H1 (cell line): ENCODE measurements at regions not wholly inside any gene's neighbourhood (a gene's known extent, or its start where the extent isn't known, plus 50 kb on each side); places are given as distances from the start of the nearest gene placed in this dataset.

Source experiments
- CTCF ChIA-PET: fragments of 300-600 bp; sonication (Branson Sonifier 250); formaldehyde crosslinking; loops from one replicate; lab custom pipeline; 2021; ENCODE audit not compliant: partially characterized antibody; lab: Charles Lee
- POLR2A ChIA-PET: fragments of 300-600 bp; sonication (Branson Sonifier 250); formaldehyde crosslinking; loops from one replicate; lab custom pipeline; 2021; ENCODE audit warnings: inconsistent platforms; ENCODE audit not compliant: partially characterized antibody; lab: Charles Lee
- DNase-seq, 2 experiments: peaks; one replicate each; pipeline versions ENCODE4 v3.0.0 to v3.0.0-alpha.2; 2010 to 2022; ENCODE audit warnings: low spot score in 2 of 2, low read depth in 1 of 2, mixed read lengths in 1 of 2
- FAIRE-seq: peaks from 2 replicates; lab custom pipeline; 2011; peaks lifted over from hg19 to GRCh38; lab: Jason Lieb, UNC
- H2AFZ ChIP-seq: 2 replicates; pipeline ENCODE4 v1.8.1; 2012; ENCODE audit warnings: low read length, inconsistent platforms
- H2AK5ac ChIP-seq: 2 replicates; pipeline ENCODE4 v1.6.1; 2013; ENCODE audit warnings: low read depth, low read length
- H2BK120ac ChIP-seq: replicated peaks from 2 replicates; pipeline ENCODE3; 2013; ENCODE audit warnings: low read depth, low read length, inconsistent platforms
- H2BK12ac ChIP-seq: 2 replicates; pipeline ENCODE4 v1.6.1; 2013; ENCODE audit warnings: low read depth, low read length
- H2BK15ac ChIP-seq: 2 replicates; pipeline ENCODE4 v1.6.1; 2013; ENCODE audit warnings: low read length
- H2BK20ac ChIP-seq: 2 replicates; pipeline ENCODE4 v1.6.1; 2013; ENCODE audit warnings: low read length
- H2BK5ac ChIP-seq: 2 replicates; pipeline ENCODE4 v1.6.1; 2013; ENCODE audit warnings: low read depth, low read length
- H3K14ac ChIP-seq: 2 replicates; pipeline ENCODE4 v1.6.1; 2013; ENCODE audit warnings: inconsistent platforms; ENCODE audit not compliant: insufficient read length
- H3K18ac ChIP-seq: 2 replicates; pipeline ENCODE4 v1.6.1; 2013; ENCODE audit warnings: low read length; ENCODE audit errors: extremely low read depth
- H3K23ac ChIP-seq: 2 replicates; pipeline ENCODE4 v1.6.1; 2013; ENCODE audit warnings: inconsistent platforms; ENCODE audit not compliant: insufficient read length
- H3K23me2 ChIP-seq: 2 replicates; pipeline ENCODE4 v1.6.1; 2013; ENCODE audit warnings: low read depth, low read length
- H3K27ac ChIP-seq: 2 replicates; pipeline ENCODE4 v1.6.1; 2011; ENCODE audit warnings: low read depth, low read length, inconsistent platforms
- H3K27me3 ChIP-seq, 4 experiments: replicated peaks in 1 of 4; 1 replicate in 1 of 4; 2 replicates in 3 of 4; pipeline versions ENCODE4 v1.6.1 to v1.8.1; 2011 to 2013; ENCODE audit warnings: low read length in 3 of 4, mild to moderate bottlenecking in 3 of 4, inconsistent platforms in 2 of 4, mixed read lengths in 2 of 4, moderate library complexity in 1 of 4; ENCODE audit not compliant: control insufficient read depth in 3 of 4, insufficient read depth in 3 of 4; ENCODE audit errors: extremely low read depth in 1 of 4
- H3K36me3 ChIP-seq, 4 experiments: 2 replicates each; pipeline versions ENCODE4 v1.6.1 to v1.8.1; 2011 to 2013; ENCODE audit warnings: mild to moderate bottlenecking in 4 of 4, low read length in 3 of 4, moderate library complexity in 2 of 4, control low read depth in 1 of 4, inconsistent platforms in 1 of 4; ENCODE audit not compliant: insufficient read depth in 4 of 4, control insufficient read depth in 2 of 4
- H3K4ac ChIP-seq: replicated peaks from 2 replicates; pipeline ENCODE3; 2013; ENCODE audit warnings: low read length, low read depth, mixed read lengths, inconsistent platforms; ENCODE audit not compliant: insufficient read length
- H3K4me1 ChIP-seq, 4 experiments: replicated peaks in 1 of 4; 1 replicate in 1 of 4; 2 replicates in 3 of 4; pipeline versions ENCODE4 v1.6.1 to v1.8.1; 2011 to 2013; ENCODE audit warnings: low read length in 3 of 4, inconsistent platforms in 2 of 4, mixed read lengths in 1 of 4; ENCODE audit not compliant: insufficient read depth in 4 of 4, control insufficient read depth in 3 of 4
- H3K4me2 ChIP-seq, 2 experiments: 2 replicates each; pipeline versions ENCODE4 v1.6.1 to v1.8.1; 2011 to 2013; ENCODE audit warnings: low read depth in 2 of 2, low read length in 2 of 2, control low read depth in 1 of 2, inconsistent platforms in 1 of 2, mild to moderate bottlenecking in 1 of 2; ENCODE audit not compliant: insufficient read depth in 1 of 2
- H3K4me3 ChIP-seq, 4 experiments: fragments of 200-600, 300-600 bp in 1 of 4; sonication (generic), shearing (Covaris generic), sonication (Bioruptor Twin) in 1 of 4; 2 replicates each; pipeline versions ENCODE4 v1.5.1 to v1.8.1; 2011 to 2016; ENCODE audit warnings: low read length in 4 of 4, low read depth in 3 of 4, control low read depth in 2 of 4, inconsistent platforms in 2 of 4, mild to moderate bottlenecking in 2 of 4, mixed read lengths in 1 of 4, moderate library complexity in 1 of 4; ENCODE audit not compliant: insufficient read depth in 2 of 4; ENCODE audit errors: extremely low read depth in 1 of 4
- H3K56ac ChIP-seq: replicated peaks from 2 replicates; pipeline ENCODE3; 2013; ENCODE audit warnings: low read depth, mild to moderate bottlenecking, mixed read lengths, low read length, inconsistent platforms; ENCODE audit not compliant: insufficient read length
- H3K79me1 ChIP-seq: 2 replicates; pipeline ENCODE4 v1.6.1; 2013; ENCODE audit warnings: low read depth, low read length, control low read depth
- H3K79me2 ChIP-seq, 2 experiments: 2 replicates each; pipeline versions ENCODE4 v1.6.1 to v1.8.1; 2012 to 2013; ENCODE audit warnings: low read length in 2 of 2, mild to moderate bottlenecking in 2 of 2, inconsistent platforms in 1 of 2; ENCODE audit not compliant: insufficient read depth in 2 of 2, control insufficient read depth in 1 of 2
- H3K9ac ChIP-seq, 4 experiments: replicated peaks in 1 of 4; 1 replicate in 1 of 4; 2 replicates in 3 of 4; pipeline versions ENCODE4 v1.6.1 to v1.8.1; 2011 to 2013; ENCODE audit warnings: low read depth in 3 of 4, low read length in 3 of 4, control low read depth in 2 of 4, mild to moderate bottlenecking in 2 of 4, moderate library complexity in 2 of 4, inconsistent platforms in 1 of 4; ENCODE audit errors: extremely low read depth in 1 of 4
- H3K9me3 ChIP-seq, 2 experiments: 2 replicates each; pipeline versions ENCODE4 v1.6.1 to v1.8.1; 2012 to 2013; ENCODE audit warnings: mild to moderate bottlenecking in 2 of 2, moderate library complexity in 2 of 2, control low read depth in 1 of 2, inconsistent platforms in 1 of 2, low read depth in 1 of 2, low read length in 1 of 2, mixed read lengths in 1 of 2; ENCODE audit not compliant: insufficient read depth in 2 of 2
- H4K20me1 ChIP-seq, 2 experiments: replicated peaks in 1 of 2; 2 replicates each; pipeline versions ENCODE3 to v1.8.1; 2011 to 2013; ENCODE audit warnings: inconsistent platforms in 2 of 2, low read length in 2 of 2, mild to moderate bottlenecking in 1 of 2; ENCODE audit not compliant: insufficient read depth in 2 of 2, control insufficient read depth in 1 of 2
- H4K5ac ChIP-seq: 2 replicates; pipeline ENCODE4 v1.6.1; 2013; ENCODE audit warnings: low read length, low read depth, mixed read lengths, inconsistent platforms; ENCODE audit not compliant: insufficient read length
- H4K8ac ChIP-seq: 2 replicates; pipeline ENCODE4 v1.8.0; 2013; ENCODE audit warnings: mild to moderate bottlenecking, moderate library complexity, low read length, inconsistent platforms; ENCODE audit not compliant: insufficient read depth; ENCODE audit errors: extremely low read depth
- H4K91ac ChIP-seq: replicated peaks from 2 replicates; pipeline ENCODE3; 2013; ENCODE audit warnings: low read length, mixed read lengths, inconsistent platforms; ENCODE audit not compliant: insufficient read length
- NANOG ChIP-seq: IDR thresholded peaks from 2 replicates; pipeline ENCODE4 v1.6.1; 2011; ENCODE audit warnings: low read length, low read depth, mild to moderate bottlenecking, inconsistent platforms; ENCODE audit not compliant: insufficient read depth, poor library complexity, severe bottlenecking
- ZNF274 ChIP-seq: IDR thresholded peaks from 2 replicates; pipeline ENCODE4 v1.7.0; 2012; ENCODE audit warnings: low read length, borderline replicate concordance; ENCODE audit errors: extremely low read depth
- WGBS, 2 experiments: shearing (Covaris generic) in 1 of 2; methylation state at CpG; one replicate each; pipeline versions ENCODE4 v1.1.6 to v1.1.7; 2013 to 2015; ENCODE audit warnings: low lambda C conversion rate in 2 of 2, mixed read lengths in 2 of 2, inconsistent platforms in 1 of 2, low coverage in 1 of 2, missing lambda C conversion rate in 1 of 2; ENCODE audit not compliant: insufficient replicate concordance in 2 of 2, insufficient coverage in 1 of 2, insufficient read length in 1 of 2; ENCODE audit errors: extremely low coverage in 1 of 2, missing lambda C conversion rate in 1 of 2; 5-methylcytosine and 5-hydroxymethylcytosine counted together

- DNase-seq, result no peak
- Histone ChIP-seq H3K4ac (no peak overlapping the region), H3K9me3 (no peaks in the 10 kb centered on the region), H2BK20ac (no peak overlapping the region), H3K23me2 (peaks cover 2% of the 10 kb centered on the region; the same call in 1 of the 2 replicates), H2AK5ac (no peak overlapping the region), H3K56ac (no peak overlapping the region), H2AFZ (no peak overlapping the region), H3K27me3 (no peaks in the 10 kb centered on the region), H3K79me2 (no peaks in the 10 kb centered on the region), H3K23ac (no peak overlapping the region), H4K20me1 (peaks cover 0 to 4% of the 10 kb centered on the region in 2 experiments), H4K91ac (no peak overlapping the region), H2BK15ac (no peak overlapping the region), H2BK5ac (no peak overlapping the region), H3K18ac (no peak overlapping the region), H3K27ac (no peak overlapping the region), H3K4me2 (no peak overlapping the region), H2BK12ac (no peak overlapping the region), H3K14ac (no peak overlapping the region), H2BK120ac (no peak overlapping the region), H3K4me1 (peaks cover 0 to 8% (median under 1%) of the 10 kb centered on the region in 4 experiments; a peak in 4 of 7 replicates), H3K4me3 (no peak overlapping the region), H4K5ac (no peak overlapping the region), H3K36me3 (no peaks in the 10 kb centered on the region; a peak in 1 of 8 replicates), H4K8ac (no peak overlapping the region), H3K79me1 (no peaks in the 10 kb centered on the region; the same call in 1 of the 2 replicates), H3K9ac (no peak overlapping the region)
- POLR2A ChIA-PET, result no interaction called here
- FAIRE-seq, result no peak
- WGBS, 2 experiments, result 98% methylated on average over 21 of the region's 21 CpGs; no CpG with 5 or more reads in 1 of the 2 experiments
- CTCF ChIA-PET, result no interaction called here
- TF ChIP-seq NANOG (no peak), ZNF274 (no peak)
These were observed 605.6 kb downstream of the QKI start for GRCh38 chr6:164020142-164020541.
